ENCODE measurements at regions not wholly inside any gene's neighbourhood (a gene's known extent, or its start where the extent isn't known, plus 50 kb on each side); places are given as distances from the start of the nearest gene placed in this dataset.

- TF ChIP-seq CTCF (IDR thresholded peaks at IDR 0.05) (no peak), EZH2 (IDR thresholded peaks at IDR 0.05; ENCODE audit: borderline replicate concordance, insufficient read depth, low read depth, low read length, poor library complexity, severe bottlenecking) (no peak)
Measured at GRCh38 chr14:104507443-104507842, 72.1 kb upstream of the C14orf180 start.
